CD14-positive monocyte (primary cell): ENCODE measurements at regions not wholly inside any gene's neighbourhood (a gene's known extent, or its start where the extent isn't known, plus 50 kb on each side); places are given as distances from the start of the nearest gene placed in this dataset.

Source experiments
- DNase-seq, 3 donors: peaks; one replicate each; pipeline ENCODE4 v3.0.0-alpha.2; 2011 to 2022
- H2AFZ ChIP-seq: 2 replicates; pipeline ENCODE4 v1.6.0; 2012; ENCODE audit warnings: mild to moderate bottlenecking, low read depth, low read length, inconsistent platforms; ENCODE audit not compliant: insufficient read depth, poor library complexity, severe bottlenecking
- H3K27ac ChIP-seq, 2 donors: 1 replicate in 1 of 2; 2 replicates in 1 of 2; pipeline ENCODE4 v1.5.1; 2012 to 2013; ENCODE audit warnings: low read length in 2 of 2, control low read depth in 1 of 2, inconsistent platforms in 1 of 2, low read depth in 1 of 2, mild to moderate bottlenecking in 1 of 2
- H3K27me3 ChIP-seq, 2 donors: one replicate each; pipeline versions ENCODE4 v1.6.0 to v1.6.1; 2011 to 2013; ENCODE audit warnings: low read length in 2 of 2; ENCODE audit not compliant: control insufficient read depth in 2 of 2, insufficient read depth in 2 of 2
- H3K36me3 ChIP-seq, 2 donors: replicated peaks in 1 of 2; 1 replicate in 1 of 2; 2 replicates in 1 of 2; pipeline versions ENCODE4 v1.5.1 to v1.6.1; 2012 to 2013; ENCODE audit warnings: low read length in 2 of 2, control low read depth in 1 of 2, inconsistent platforms in 1 of 2, mild to moderate bottlenecking in 1 of 2; ENCODE audit not compliant: insufficient read depth in 2 of 2, control insufficient read depth in 1 of 2
- H3K4me1 ChIP-seq, 2 donors: 1 replicate in 1 of 2; 2 replicates in 1 of 2; pipeline versions ENCODE4 v1.5.1 to v1.6.1; 2012 to 2013; ENCODE audit warnings: low read length in 2 of 2, control low read depth in 1 of 2, inconsistent platforms in 1 of 2, mild to moderate bottlenecking in 1 of 2, moderate library complexity in 1 of 2; ENCODE audit not compliant: insufficient read depth in 2 of 2, control insufficient read depth in 1 of 2
- H3K4me2 ChIP-seq: replicated peaks from 2 replicates; pipeline ENCODE3; 2012; ENCODE audit warnings: low read length, moderate library complexity, mild to moderate bottlenecking; ENCODE audit not compliant: poor library complexity, severe bottlenecking; ENCODE audit errors: extremely low read depth
- H3K4me3 ChIP-seq, 3 experiments: fragments of 200-600 bp in 1 of 3; sonication (generic) in 1 of 3; replicated peaks in 1 of 3; 1 replicate in 2 of 3; 2 replicates in 1 of 3; pipeline ENCODE4 v1.5.1; 2011 to 2013; ENCODE audit warnings: low read length in 3 of 3, mild to moderate bottlenecking in 3 of 3, control low read depth in 2 of 3, low read depth in 2 of 3, inconsistent platforms in 1 of 3, moderate library complexity in 1 of 3
- H3K79me2 ChIP-seq: 2 replicates; pipeline ENCODE4 v1.6.0; 2012; ENCODE audit warnings: mild to moderate bottlenecking, control low read depth, inconsistent platforms, low read length, moderate library complexity; ENCODE audit not compliant: insufficient read depth
- H3K9ac ChIP-seq: 2 replicates; pipeline ENCODE4 v1.6.0; 2017; ENCODE audit warnings: low read length, mild to moderate bottlenecking; ENCODE audit not compliant: insufficient read depth, poor library complexity, severe bottlenecking
- H3K9me3 ChIP-seq, 2 donors: replicated peaks in 1 of 2; 1 replicate in 1 of 2; 2 replicates in 1 of 2; pipeline versions ENCODE4 v1.5.1 to v1.6.1; 2012 to 2013; ENCODE audit warnings: low read length in 2 of 2, control low read depth in 1 of 2; ENCODE audit not compliant: control insufficient read depth in 1 of 2, insufficient read depth in 1 of 2
- H4K20me1 ChIP-seq: 2 replicates; pipeline ENCODE4 v1.6.0; 2012; ENCODE audit warnings: mild to moderate bottlenecking, low read length, control low read depth, moderate library complexity; ENCODE audit not compliant: insufficient read depth
- H3K27ac Mint-ChIP-seq, 7 donors: one replicate each; pipeline ENCODE4 v1.8.0; 2020; ENCODE audit warnings: mild to moderate bottlenecking in 7 of 7, mixed read lengths in 7 of 7, moderate library complexity in 6 of 7, inconsistent platforms in 2 of 7
- H3K27me3 Mint-ChIP-seq, 3 donors: one replicate each; pipeline ENCODE4 v1.8.0; 2021 to 2022; ENCODE audit warnings: low read depth in 3 of 3, mild to moderate bottlenecking in 3 of 3, mixed read lengths in 3 of 3, moderate library complexity in 3 of 3, inconsistent platforms in 1 of 3
- H3K36me3 Mint-ChIP-seq, 2 donors: one replicate each; pipeline ENCODE4 v1.8.0; 2020; ENCODE audit warnings: mixed read lengths in 2 of 2, inconsistent platforms in 1 of 2, mild to moderate bottlenecking in 1 of 2
- H3K4me1 Mint-ChIP-seq: one replicate; pipeline ENCODE4 v1.8.0; 2020; ENCODE audit warnings: mild to moderate bottlenecking, mixed read lengths
- H3K4me3 Mint-ChIP-seq, 2 donors: one replicate each; pipeline ENCODE4 v1.8.0; 2020; ENCODE audit warnings: mild to moderate bottlenecking in 2 of 2, mixed read lengths in 2 of 2, moderate library complexity in 1 of 2
- H3K9me3 Mint-ChIP-seq, 7 donors: one replicate each; pipeline ENCODE4 v1.8.0; 2020 to 2022; ENCODE audit warnings: mixed read lengths in 7 of 7, mild to moderate bottlenecking in 6 of 7, moderate library complexity in 6 of 7, inconsistent platforms in 2 of 7
- CTCF ChIP-seq: fragments of 200-600 bp; IDR thresholded peaks from one replicate; pipeline ENCODE4 v1.8.0; 2022; ENCODE audit warnings: antibody characterized with exemption, mild to moderate bottlenecking
- WGBS: methylation state at CpG from one replicate; pipeline ENCODE4 v1.1.5; 2013; ENCODE audit warnings: missing lambda C conversion rate; ENCODE audit not compliant: insufficient coverage; 5-methylcytosine and 5-hydroxymethylcytosine counted together
- intact Hi-C, 2 donors: fragments of 100-400 bp; cut with micrococcal nuclease; formaldehyde crosslinking; loops; one replicate each; pipeline versions ENCODE4 v1.15.0 to v1.15.1; 2023

GRCh38 chr16:64084706-64085105, 1037.2 kb downstream of the CDH11 start:
- peaks cover 0 to 1% (median 0%) of the 10 kb centered on the region in 3 donors for H3K27me3 Mint-ChIP-seq

GRCh38 chr16:64083428-64084129, 1038.3 kb downstream of the CDH11 start:
- Histone ChIP-seq H3K79me2 (no peaks in the 10 kb centered on the region), H3K9ac (no peak overlapping the region), H3K4me1 (no peaks in the 10 kb centered on the region), H3K27me3 (no peaks in the 10 kb centered on the region), H3K4me3 (no peak overlapping the region), H3K36me3 (no peaks in the 10 kb centered on the region), H3K4me2 (no peak overlapping the region), H4K20me1 (no peaks in the 10 kb centered on the region), H3K27ac (no peak overlapping the region), H3K9me3 (no peaks in the 10 kb centered on the region), H2AFZ (no peak overlapping the region)
- peaks cover 0 to 4% (median 0%) of the 10 kb centered on the region in 7 donors for H3K9me3 Mint-ChIP-seq
- intact Hi-C loops, result no loop called here
- H3K27ac Mint-ChIP-seq, result no peak overlapping the region
- no peak for TF ChIP-seq CTCF
- DNase-seq, result no peak
- no peaks in the 10 kb centered on the region for H3K36me3 Mint-ChIP-seq
- H3K4me3 Mint-ChIP-seq, result no peak overlapping the region
- H3K4me1 Mint-ChIP-seq, result no peaks in the 10 kb centered on the region
- peaks cover 0 to 1% (median 0%) of the 10 kb centered on the region in 3 donors for H3K27me3 Mint-ChIP-seq
- WGBS, result no CpG with 5 or more reads among the region's 4 CpGs

More at GRCh38 chr16:64084706-64085105, 1037.2 kb downstream of the CDH11 start:
- no peak overlapping the region for H3K4me2 ChIP-seq
- no peaks in the 10 kb centered on the region for H3K36me3 ChIP-seq
- no peak for DNase-seq
- no CpG with 5 or more reads among the region's 3 CpGs for WGBS
- no peaks in the 10 kb centered on the region for H3K9me3 ChIP-seq
- intact Hi-C loops, result no loop called here
- H3K9me3 Mint-ChIP-seq, result peaks cover 0 to 3% (median 0%) of the 10 kb centered on the region in 7 donors
- H3K9ac ChIP-seq, result no peak overlapping the region
- no peak overlapping the region for H3K4me3 ChIP-seq
- H3K27me3 ChIP-seq, result no peaks in the 10 kb centered on the region
- TF ChIP-seq CTCF, result no peak
- H3K36me3 Mint-ChIP-seq, result no peaks in the 10 kb centered on the region
- no peaks in the 10 kb centered on the region for H3K79me2 ChIP-seq
- H2AFZ ChIP-seq, result no peak overlapping the region
- no peak overlapping the region for H3K4me3 Mint-ChIP-seq
- no peak overlapping the region for H3K27ac Mint-ChIP-seq
- H3K4me1 ChIP-seq, result no peaks in the 10 kb centered on the region
- no peaks in the 10 kb centered on the region for H3K4me1 Mint-ChIP-seq
- no peak overlapping the region for H3K27ac ChIP-seq
- no peaks in the 10 kb centered on the region for H4K20me1 ChIP-seq
